GM13976 (cell line): ENCODE measurements at regions not wholly inside any gene's neighbourhood (a gene's known extent, or its start where the extent isn't known, plus 50 kb on each side); places are given as distances from the start of the nearest gene placed in this dataset.

Experiments
- DNase-seq: peaks from one replicate; pipeline ENCODE4 v3.0.0; 2012; ENCODE audit warnings: low spot score
- CTCF ChIP-seq: IDR thresholded peaks from 2 replicates; pipeline ENCODE4 v1.5.1; 2012; ENCODE audit warnings: borderline replicate concordance, mild to moderate bottlenecking; ENCODE audit not compliant: insufficient read depth; ENCODE audit errors: extremely low read depth, missing control alignments, control extremely low read depth
- in situ Hi-C: fragments of 300-500 bp; cut with MboI; formaldehyde crosslinking; loops from one replicate; pipeline ENCODE4 v1.12.0; 2022; ENCODE audit warnings: low sequenced_read_pairs, mixed read lengths, inconsistent platforms; ENCODE audit not compliant: unreplicated experiment

- no peak for TF ChIP-seq CTCF
Measured at GRCh38 chr20:19861147-19861759, 103.2 kb downstream of the RIN2 start.

GRCh38 chr20:19864130-19864529, 106.1 kb downstream of the RIN2 start:
- in situ Hi-C loops = no loop called here
- TF ChIP-seq CTCF = no peak
- no peak for DNase-seq

More at GRCh38 chr20:19861147-19861759, 103.2 kb downstream of the RIN2 start:
- in situ Hi-C loops = no loop called here
- DNase-seq = no peak

GRCh38 chr20:19866070-19866469, 108.0 kb downstream of the RIN2 start:
- no peak for DNase-seq
- TF ChIP-seq CTCF = no peak
- in situ Hi-C loops = no loop called here

- DNase-seq = no peak
- TF ChIP-seq CTCF = no peak
- in situ Hi-C loops = no loop called here
Measured at GRCh38 chr20:19867074-19867473, 109.0 kb downstream of the RIN2 start.

GRCh38 chr20:19867940-19868371, 109.9 kb downstream of the RIN2 start:
- in situ Hi-C loops = no loop called here
- no peak for TF ChIP-seq CTCF
- no peak for DNase-seq

GRCh38 chr20:19868441-19868840, 110.4 kb downstream of the RIN2 start:
- no peak for DNase-seq
- in situ Hi-C loops = no loop called here
- TF ChIP-seq CTCF = no peak
